ENCODE measurements at regions not wholly inside any gene's neighbourhood (a gene's known extent, or its start where the extent isn't known, plus 50 kb on each side); places are given as distances from the start of the nearest gene placed in this dataset.

DNA sequence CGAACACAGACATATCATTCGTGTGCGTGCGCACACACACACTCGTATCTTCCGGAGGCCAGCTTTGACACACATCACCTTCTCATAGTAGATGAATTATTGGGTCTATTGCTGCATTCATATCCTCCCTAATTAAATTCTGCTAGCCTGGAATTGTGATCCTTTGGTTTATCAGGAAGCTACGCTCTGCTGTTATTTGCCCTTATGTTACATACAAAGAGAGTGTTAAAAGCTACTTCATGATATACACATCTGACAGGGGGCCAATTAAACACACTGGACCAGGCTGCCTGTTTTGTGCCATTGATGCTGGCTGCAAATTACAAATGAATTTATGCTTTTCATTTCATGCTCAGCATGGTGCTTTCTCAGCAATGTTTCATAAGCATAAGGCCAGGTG lies 252.0 kb downstream of the RHOU start:
- peak in 1 of 3 donors; percentile 5 for DNase-seq
- Histone ChIP-seq H3K36me3 (no peaks in the 10 kb centered on the region), H3K27ac (no peak overlapping the region), H3K9me3 (no peaks in the 10 kb centered on the region), H3K4me1 (peaks cover 0 to 24% (median 0%) of the 10 kb centered on the region in 4 donors), H3K27me3 (no peaks in the 10 kb centered on the region), H3K4me3 (no peak overlapping the region)
- TF ChIP-seq CTCF (IDR thresholded peaks at IDR 0.05) = no peak
- no peak for TF ChIP-seq POLR2A (IDR thresholded peaks at IDR 0.05)

- DNase-seq = peak in 1 of 3 donors; percentile 22
- no peak overlapping the region for H3K27ac ChIP-seq
- H3K4me3 ChIP-seq = no peak overlapping the region
- peaks cover 0 to 24% (median 0%) of the 10 kb centered on the region in 4 donors for H3K4me1 ChIP-seq
- H3K27me3 ChIP-seq = no peaks in the 10 kb centered on the region
- H3K9me3 ChIP-seq = no peaks in the 10 kb centered on the region
- no peaks in the 10 kb centered on the region for H3K36me3 ChIP-seq
- TF ChIP-seq POLR2A (IDR thresholded peaks at IDR 0.05) = no peak
- TF ChIP-seq CTCF (IDR thresholded peaks at IDR 0.05) = no peak
Measured at GRCh38 chr1:228987736-228988506, 252.6 kb downstream of the RHOU start.

DNA sequence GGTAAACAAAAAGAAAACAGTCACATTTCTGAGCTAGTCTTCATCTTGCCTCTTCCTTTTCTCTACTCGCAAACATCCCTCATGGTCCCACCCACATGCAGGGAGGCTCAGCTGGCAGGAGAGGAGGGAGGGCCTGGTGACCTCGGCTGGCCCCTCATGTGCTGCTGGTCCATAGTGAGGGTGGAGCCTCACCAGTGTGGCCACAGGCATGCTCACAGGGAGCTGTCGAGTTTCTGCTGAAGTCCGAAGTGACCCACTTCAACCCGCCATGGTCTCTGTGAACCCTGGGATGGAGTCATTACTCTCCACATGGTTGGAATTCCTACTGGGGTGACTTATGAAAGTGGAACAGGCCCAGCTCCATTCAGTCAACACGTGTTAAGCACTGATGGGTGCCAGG lies 253.4 kb downstream of the RHOU start:
- peaks cover 0 to 24% (median 0%) of the 10 kb centered on the region in 4 donors for H3K4me1 ChIP-seq
- no peak overlapping the region for H3K27ac ChIP-seq
- H3K36me3 ChIP-seq = no peaks in the 10 kb centered on the region
- H3K9me3 ChIP-seq = no peaks in the 10 kb centered on the region
- no peaks in the 10 kb centered on the region for H3K27me3 ChIP-seq
- TF ChIP-seq CTCF (IDR thresholded peaks at IDR 0.05) = no peak
- no peak for TF ChIP-seq POLR2A (IDR thresholded peaks at IDR 0.05)
- DNase-seq = peak in 1 of 3 donors; percentile 34
- H3K4me3 ChIP-seq = no peak overlapping the region

DNA sequence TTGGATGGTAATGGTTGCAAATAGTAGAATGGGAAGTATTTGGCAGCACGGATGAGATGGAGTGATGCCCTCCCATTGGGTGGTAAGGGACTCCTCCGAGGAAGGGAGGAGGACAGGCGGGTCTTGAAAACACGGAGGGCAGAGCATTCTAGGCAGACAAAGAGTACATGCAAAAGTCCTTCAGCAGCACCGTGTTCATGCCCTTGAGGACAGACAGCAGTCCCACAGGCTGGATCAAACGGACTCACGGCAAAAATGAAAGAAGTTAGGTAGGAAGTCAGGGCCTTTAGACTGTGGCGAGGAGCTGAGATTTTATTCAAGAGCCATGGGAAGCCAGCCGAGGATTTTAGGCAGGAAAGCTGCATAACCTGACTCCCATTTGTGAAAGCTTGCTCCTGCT lies 253.9 kb downstream of the RHOU start:
- Histone ChIP-seq H3K27ac (peak overlapping the region in 1 of 4 donors; percentile 74), H3K27me3 (no peaks in the 10 kb centered on the region), H3K36me3 (no peaks in the 10 kb centered on the region), H3K9me3 (no peaks in the 10 kb centered on the region), H3K4me3 (no peak overlapping the region), H3K4me1 (peaks cover 0 to 24% (median 0%) of the 10 kb centered on the region in 4 donors)
- DNase-seq = peak in 1 of 3 donors; percentile 18
- TF ChIP-seq POLR2A (IDR thresholded peaks at IDR 0.05) (no peak), CTCF (IDR thresholded peaks at IDR 0.05) (no peak)

DNA sequence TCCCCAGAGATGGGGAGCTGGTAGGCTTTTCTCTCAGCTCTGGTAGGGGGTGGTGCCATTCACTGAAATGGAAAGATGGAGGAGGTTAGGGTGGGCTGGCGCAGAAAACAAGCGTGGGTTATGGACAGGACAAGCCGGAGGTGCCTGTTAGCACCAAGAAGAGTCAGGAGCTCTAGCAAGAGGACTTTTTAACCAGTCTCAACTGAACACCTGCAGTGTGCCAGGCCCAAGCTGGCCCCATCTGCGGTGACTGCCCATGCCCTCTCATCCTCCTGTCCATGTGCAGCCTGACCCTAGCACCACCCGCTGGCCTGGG lies 254.4 kb downstream of the RHOU start:
- DNase-seq = peak in 1 of 3 donors; percentile 54
- H3K27me3 ChIP-seq = no peaks in the 10 kb centered on the region
- TF ChIP-seq POLR2A (IDR thresholded peaks at IDR 0.05) (no peak), CTCF (IDR thresholded peaks at IDR 0.05) (no peak)
- peaks cover 0 to 24% (median 0%) of the 10 kb centered on the region in 4 donors for H3K4me1 ChIP-seq
- no peaks in the 10 kb centered on the region for H3K9me3 ChIP-seq
- H3K27ac ChIP-seq = peak overlapping the region in 3 of 4 donors; percentile 31 to 74 (median 51)
- H3K4me3 ChIP-seq = no peak overlapping the region
- no peaks in the 10 kb centered on the region for H3K36me3 ChIP-seq

All from Peyer's patch (tissue), 4 donors.